HG03432 (cell line): ENCODE measurements at regions not wholly inside any gene's neighbourhood (a gene's known extent, or its start where the extent isn't known, plus 50 kb on each side); places are given as distances from the start of the nearest gene placed in this dataset.
A peak's percentile ranks its signal among the peaks of the same experiment; 100 is the strongest.
"Not testable (repeated sequence)": the region's sequence is repeated elsewhere in the genome, so short reads cannot be mapped to it uniquely, and the experiment has no call there.

ENCODE experiments used
- ATAC-seq: cut with Tn5 transposase; IDR thresholded peaks from one replicate; pipeline ENCODE4 v1.9.1; 2021; ENCODE audit warnings: mild to moderate bottlenecking, moderate library complexity; ENCODE audit not compliant: unreplicated experiment

DNA sequence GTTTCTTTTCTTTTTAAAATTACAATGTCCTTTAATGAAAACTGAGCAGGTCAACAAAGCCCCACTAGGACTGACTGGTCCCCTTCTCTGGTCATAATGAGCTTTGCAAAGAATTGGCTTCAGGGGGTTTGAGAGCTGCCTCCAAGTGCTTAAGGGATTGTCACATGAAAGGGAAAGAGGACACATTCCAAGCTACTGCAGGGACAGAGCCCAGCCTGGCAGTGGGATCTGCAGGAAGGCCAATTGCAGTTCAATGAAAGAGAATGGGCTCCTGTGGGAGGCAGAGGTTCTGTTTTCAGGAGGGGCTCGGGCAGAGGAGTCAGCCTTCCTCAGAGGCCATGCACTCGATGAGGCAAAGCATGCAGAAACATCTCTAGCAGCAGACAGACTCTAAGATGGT lies 84.1 kb upstream of the ACKR3 start:
- ATAC-seq: no peak

GRCh38 chr2:236489083-236489482 lies 80.5 kb upstream of the ACKR3 start:
- not testable (repeated sequence) for ATAC-seq

DNA sequence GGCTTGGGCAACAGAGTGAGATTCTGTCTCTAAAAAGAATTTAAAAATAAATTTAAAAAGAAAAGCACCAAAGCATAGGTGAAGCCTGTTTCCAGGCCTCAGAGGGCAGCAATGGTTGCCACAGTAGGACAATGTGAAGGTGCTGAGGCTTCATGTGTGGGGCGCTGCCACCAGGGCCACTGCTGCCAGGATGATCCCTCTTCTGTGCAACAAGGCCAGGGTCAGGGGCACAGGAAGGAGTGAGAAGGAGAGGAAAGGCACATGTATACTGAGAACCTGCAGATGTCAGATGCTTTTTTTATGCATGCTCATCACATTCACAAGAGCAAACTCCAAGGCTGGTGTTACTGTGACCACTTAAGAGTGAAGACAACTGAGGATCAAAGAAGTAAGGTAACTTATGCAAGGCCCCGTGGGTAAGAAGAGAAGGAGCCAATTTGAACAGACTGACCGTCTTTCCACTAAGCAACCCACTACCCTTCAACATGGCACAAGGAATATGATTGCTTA lies 79.7 kb upstream of the ACKR3 start:
- no peak for ATAC-seq

DNA sequence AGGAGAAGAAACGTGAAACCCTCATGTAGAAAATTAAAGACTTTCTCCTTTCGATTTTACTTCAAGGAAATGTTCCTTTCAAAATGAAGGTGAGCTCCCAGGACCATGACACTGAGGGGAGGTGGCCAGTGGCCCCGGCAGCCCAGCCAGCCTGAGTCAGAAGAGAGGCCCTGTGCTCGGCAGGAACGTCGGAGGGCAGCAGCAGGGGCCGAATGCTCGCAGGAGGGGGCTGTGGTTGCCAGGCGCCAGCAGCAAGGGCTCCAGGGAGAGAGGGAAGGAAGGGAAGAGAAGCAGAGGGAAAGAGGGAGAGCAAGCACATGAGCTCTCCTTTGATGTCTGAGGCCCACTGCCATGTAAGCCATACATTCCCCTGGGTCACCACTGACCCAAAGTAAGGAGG lies 73.3 kb upstream of the ACKR3 start:
- ATAC-seq: no peak

DNA sequence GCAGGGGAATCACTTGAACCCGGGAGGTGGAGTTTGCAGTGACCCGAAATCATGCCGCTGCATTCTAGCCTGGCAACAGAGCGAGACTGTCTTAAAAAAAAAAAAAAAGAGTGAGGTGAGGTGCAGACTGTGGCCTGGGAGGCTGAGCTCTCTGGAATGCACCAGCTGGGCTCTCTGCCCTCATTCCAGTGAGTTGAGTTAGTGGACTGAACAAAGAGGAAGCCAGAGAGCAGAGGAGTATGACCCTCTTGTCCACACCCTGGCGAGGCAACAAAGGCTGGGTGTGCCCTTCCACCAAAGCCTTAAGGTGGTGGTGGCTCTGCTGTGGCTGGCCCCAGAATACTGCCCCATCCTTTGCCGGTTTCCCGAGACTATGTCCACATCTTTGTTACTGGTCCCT lies 71.3 kb upstream of the ACKR3 start:
- no peak for ATAC-seq

GRCh38 chr2:236499691-236500578 lies 69.7 kb upstream of the ACKR3 start:
- ATAC-seq: no peak

DNA sequence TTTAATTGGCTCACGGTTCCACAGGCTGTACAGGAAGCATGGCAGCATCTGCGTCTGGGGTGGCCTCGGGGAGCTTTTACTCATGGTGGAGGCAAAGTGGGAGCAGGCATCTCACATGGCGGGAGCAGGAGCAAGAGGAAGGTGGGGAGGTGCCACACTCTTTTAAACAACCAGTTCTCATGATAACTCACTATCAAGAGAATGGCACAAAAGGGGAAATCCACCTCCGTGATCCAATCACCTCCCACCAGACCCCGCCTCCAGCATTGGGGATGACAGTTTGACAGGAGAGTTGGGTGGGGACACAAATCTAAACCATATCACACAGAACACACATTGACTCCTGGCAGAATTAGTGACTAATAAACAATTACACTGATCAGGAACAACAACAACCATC lies 68.6 kb upstream of the ACKR3 start:
- no peak for ATAC-seq

GRCh38 chr2:236501531-236501930 lies 68.1 kb upstream of the ACKR3 start:
- no peak for ATAC-seq

- no peak for ATAC-seq
These were observed 66.5 kb upstream of the ACKR3 start for GRCh38 chr2:236503100-236503499.

DNA sequence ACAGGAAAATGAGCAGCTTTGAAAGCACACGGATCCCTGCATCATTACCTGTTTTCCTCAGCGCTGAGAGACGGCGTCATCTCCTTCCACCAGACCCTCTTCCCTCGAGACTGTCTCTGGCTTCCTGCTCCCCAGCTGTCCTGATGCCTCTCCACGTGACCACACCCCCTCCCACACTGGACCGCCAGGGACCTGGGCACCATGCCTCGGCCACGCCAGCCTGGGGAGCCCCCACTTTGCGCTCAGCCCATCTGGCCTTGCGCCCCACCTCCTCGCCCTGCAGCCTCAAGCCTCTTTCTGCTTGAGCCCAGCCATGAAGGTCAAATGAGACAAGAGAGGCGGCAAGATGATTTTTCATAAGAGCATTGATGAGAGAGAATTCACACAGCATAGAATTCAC lies 66.0 kb upstream of the ACKR3 start:
- no peak for ATAC-seq

DNA sequence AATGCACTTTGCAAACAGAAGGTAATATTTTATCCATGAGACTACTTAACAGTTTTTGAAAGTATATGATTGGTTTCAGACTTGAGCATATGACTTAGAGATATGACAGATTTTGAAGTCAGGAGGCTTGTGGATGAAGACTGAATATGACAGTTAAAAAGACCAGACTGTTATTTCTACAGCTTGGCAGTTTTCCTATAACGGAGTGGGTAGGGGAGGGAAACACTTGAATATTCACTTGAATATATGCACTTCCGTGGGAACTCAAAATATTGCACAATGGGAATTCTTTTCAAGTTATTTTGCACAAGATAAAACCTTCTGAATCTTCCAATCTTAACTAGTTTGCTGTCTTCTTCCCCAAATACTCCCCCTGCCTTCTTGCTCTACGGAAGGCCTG lies 64.6 kb upstream of the ACKR3 start:
- no peak for ATAC-seq

GRCh38 chr2:236505648-236506047 lies 64.0 kb upstream of the ACKR3 start:
- ATAC-seq: no peak

DNA sequence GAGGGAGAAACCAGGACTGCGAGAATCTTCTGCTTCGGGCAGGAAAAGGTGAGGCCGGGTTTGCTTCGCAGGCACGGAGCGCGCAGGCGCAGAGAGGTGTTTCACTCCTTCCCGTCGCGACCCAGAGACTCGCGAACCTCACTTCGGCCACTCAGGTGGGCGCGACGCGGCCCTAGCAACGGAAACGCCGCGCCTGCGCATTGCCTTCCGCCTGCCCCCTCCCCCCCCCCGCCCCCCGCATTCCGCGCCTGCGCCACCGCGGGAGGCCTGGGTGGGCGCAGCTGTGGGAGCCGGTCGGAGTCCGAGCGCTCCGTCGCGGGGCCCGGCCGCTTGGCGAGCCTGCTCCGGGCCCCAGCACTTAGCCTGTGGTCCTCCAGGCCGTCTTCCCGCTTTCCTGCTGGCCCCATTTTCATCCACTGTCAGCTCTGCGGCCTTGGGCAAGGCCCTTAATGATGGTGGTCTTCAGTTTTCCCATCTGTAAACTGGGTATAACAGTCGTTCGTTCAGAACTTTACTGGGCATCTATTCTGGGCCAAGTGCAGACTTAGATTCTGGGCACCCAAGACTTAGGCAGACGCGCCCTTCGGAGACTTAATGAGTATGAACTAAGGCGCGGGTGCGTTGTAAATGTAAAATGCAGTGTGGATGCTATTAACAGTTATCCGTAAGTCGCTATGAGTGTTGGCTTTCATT lies 62.1 kb upstream of the ACKR3 start:
- ATAC-seq: no peak

GRCh38 chr2:236508466-236508865 lies 61.2 kb upstream of the ACKR3 start:
- no peak for ATAC-seq

GRCh38 chr2:236510034-236510433 lies 59.6 kb upstream of the ACKR3 start:
- no peak for ATAC-seq

GRCh38 chr2:236511266-236511665 lies 58.4 kb upstream of the ACKR3 start:
- ATAC-seq: no peak

DNA sequence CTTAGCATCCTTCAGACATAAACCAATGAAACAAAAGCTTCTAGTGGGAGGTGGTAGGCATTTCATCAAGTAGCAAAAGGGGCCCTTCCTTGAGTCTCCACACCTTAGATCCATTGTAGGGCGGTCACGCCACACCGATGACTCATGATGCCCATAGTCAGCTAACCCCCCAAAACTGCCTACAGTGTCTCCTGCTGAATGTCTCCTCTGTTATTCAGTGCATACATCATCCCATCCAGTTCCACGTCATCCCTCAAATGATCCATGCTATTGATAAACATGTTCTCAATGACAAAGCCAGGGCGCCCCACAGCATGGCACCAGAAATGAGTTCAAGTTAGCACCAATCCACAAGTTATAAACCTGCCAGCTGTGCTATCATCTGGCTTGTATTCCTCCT lies 57.4 kb upstream of the ACKR3 start:
- no peak for ATAC-seq

DNA sequence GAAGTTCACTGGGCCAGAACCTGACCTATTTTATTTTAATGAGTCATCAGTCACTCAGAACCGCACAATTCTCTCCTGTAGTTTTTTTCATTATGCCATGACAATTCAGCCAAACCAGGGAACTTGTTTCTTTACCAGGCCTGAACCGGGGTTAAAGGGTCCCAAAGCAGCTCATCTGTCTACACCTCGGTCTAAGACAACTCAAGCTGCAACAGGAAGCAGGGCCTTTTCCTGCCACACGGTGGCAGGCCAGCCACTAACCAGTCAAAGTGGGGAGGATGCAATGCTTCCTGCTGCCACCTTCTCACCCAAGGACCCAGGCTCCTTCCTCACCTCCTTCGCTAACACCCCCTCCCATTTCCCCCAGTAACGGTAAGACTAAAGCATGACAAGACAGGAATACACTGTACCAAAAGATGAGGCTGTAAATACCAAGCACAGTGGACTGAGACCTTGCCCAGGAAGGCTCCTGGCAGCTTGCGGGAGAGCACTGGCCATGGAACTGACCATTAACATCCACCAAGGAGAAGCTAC lies 56.7 kb upstream of the ACKR3 start:
- ATAC-seq: peak; percentile 93

DNA sequence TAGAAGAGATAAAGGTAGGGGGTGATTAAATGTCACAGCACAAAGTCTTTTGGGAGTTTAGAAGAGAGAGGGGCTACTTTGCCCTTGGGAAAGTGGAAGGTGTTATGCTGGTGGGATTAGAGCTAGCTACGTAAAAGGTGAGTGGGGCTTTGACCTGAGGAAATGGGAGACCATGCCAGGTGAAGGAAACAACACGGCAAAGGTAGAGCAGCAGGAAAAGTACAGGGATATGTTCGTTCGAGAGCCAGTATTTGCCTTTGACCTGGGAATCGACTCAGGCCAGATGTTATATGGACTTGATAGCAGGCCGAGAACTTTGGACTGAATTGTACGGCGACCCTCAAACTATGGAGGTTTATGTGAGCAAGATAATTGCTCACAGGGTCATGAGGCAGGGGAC lies 55.7 kb upstream of the ACKR3 start:
- ATAC-seq: no peak

DNA sequence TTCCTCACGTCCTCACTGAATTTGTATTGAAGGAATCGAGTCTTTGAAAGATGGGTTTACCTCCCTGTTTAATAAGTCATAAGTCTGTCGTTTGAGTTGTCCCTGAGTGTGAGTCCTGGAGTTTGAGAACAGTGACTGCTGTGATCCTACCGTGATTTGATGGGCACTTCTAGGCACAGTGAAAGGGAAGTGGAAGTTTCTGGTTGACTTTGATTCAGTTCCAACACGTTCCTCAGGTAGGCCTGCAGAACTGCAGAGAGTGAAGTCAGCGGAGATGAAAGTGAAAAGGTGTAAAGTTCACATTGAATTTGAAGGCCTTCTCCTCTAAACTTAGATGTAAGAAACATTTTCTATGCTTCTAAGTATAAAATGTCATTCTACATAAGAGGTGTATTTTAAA lies 52.9 kb upstream of the ACKR3 start:
- no peak for ATAC-seq

DNA sequence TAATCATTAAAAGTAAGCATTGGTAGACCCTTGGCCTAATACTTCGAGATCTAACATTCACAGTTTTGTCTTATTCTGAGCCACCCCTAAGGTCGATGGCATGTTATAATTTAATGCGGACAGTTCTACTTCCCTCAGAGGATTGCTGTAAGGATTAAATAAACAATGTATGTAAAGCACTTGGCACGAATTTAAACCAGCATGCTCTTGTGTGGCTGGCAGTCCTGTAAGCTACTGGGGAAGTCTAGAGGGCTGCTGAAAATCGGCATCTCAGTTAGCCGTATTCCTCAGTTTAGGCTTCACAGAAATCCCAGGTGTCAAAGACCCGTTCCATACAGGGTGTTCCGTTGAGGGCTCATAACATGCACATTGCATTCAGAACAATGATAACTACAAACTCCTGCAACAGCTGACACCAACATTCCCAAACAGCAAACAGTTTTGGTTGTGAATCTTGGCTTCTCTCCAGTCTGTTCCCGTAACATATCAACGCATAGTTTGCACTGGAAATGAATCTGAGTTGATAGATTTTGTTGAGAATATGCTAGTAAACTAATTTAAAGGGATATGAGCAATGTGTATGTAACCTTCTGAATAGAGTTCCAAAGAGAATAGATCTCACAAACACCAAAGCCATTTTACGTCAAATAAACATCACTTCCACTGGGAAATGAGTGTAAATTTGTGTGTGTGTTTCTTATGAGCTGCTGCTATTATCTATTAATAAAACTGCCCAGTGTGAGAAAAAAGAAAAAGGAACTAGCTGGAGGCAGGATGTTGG lies 52.2 kb upstream of the ACKR3 start:
- no peak for ATAC-seq
